ENCODE measurements at regions not wholly inside any gene's neighbourhood (a gene's known extent, or its start where the extent isn't known, plus 50 kb on each side); places are given as distances from the start of the nearest gene placed in this dataset.

- Mint-ChIP-seq H3K4me1 (no peaks in the 10 kb centered on the region), H3K9me3 (peaks cover 0 to 1% of the 10 kb centered on the region in 2 donors), H3K4me3 (no peak overlapping the region), H3K27me3 (ENCODE audit: low read depth in 2 of 2) (peaks cover 0 to 2% of the 10 kb centered on the region in 2 donors), H3K27ac (no peak overlapping the region), H3K36me3 (no peaks in the 10 kb centered on the region)
- Histone ChIP-seq H3K27ac (ENCODE audit: low read length) (no peak overlapping the region), H3K9me3 (ENCODE audit: control insufficient read depth, insufficient read depth, low read length) (no peaks in the 10 kb centered on the region), H3K36me3 (ENCODE audit: control insufficient read depth, insufficient read depth, low read length) (no peaks in the 10 kb centered on the region), H3K4me3 (ENCODE audit: low read length) (no peak overlapping the region), H3K4me1 (ENCODE audit: control insufficient read depth, insufficient read depth, low read length) (no peaks in the 10 kb centered on the region), H3K27me3 (ENCODE audit: control insufficient read depth, insufficient read depth, low read length) (no peaks in the 10 kb centered on the region)
- DNase-seq: no peak
- intact Hi-C loops (cut with micrococcal nuclease): no loop called here
- TF ChIP-seq, protein P1, sequence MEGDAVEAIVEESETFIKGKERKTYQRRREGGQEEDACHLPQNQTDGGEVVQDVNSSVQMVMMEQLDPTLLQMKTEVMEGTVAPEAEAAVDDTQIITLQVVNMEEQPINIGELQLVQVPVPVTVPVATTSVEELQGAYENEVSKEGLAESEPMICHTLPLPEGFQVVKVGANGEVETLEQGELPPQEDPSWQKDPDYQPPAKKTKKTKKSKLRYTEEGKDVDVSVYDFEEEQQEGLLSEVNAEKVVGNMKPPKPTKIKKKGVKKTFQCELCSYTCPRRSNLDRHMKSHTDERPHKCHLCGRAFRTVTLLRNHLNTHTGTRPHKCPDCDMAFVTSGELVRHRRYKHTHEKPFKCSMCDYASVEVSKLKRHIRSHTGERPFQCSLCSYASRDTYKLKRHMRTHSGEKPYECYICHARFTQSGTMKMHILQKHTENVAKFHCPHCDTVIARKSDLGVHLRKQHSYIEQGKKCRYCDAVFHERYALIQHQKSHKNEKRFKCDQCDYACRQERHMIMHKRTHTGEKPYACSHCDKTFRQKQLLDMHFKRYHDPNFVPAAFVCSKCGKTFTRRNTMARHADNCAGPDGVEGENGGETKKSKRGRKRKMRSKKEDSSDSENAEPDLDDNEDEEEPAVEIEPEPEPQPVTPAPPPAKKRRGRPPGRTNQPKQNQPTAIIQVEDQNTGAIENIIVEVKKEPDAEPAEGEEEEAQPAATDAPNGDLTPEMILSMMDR (IDR thresholded peaks at IDR 0.05): no peak
- 82% methylated on average over 4 of the region's 4 CpGs for WGBS (ENCODE audit: insufficient coverage)
- no peak for ATAC-seq
Measured at GRCh38 chr21:30957010-30957409, 75.6 kb upstream of the KRTAP11-1 start.

GRCh38 chr21:30953605-30954004 lies 72.2 kb upstream of the KRTAP11-1 start:
- no peaks in the 10 kb centered on the region for H3K27me3 Mint-ChIP-seq (ENCODE audit: low read depth in 2 of 2)
- no peak overlapping the region for H3K4me3 Mint-ChIP-seq
- intact Hi-C loops (cut with micrococcal nuclease): no loop called here
- H3K4me1 ChIP-seq (ENCODE audit: control insufficient read depth, insufficient read depth, low read length): no peaks in the 10 kb centered on the region
- ATAC-seq (no peak), DNase-seq (no peak)
- no peak overlapping the region for H3K27ac Mint-ChIP-seq
- H3K9me3 ChIP-seq (ENCODE audit: control insufficient read depth, insufficient read depth, low read length): no peaks in the 10 kb centered on the region
- no peaks in the 10 kb centered on the region for H3K36me3 ChIP-seq (ENCODE audit: control insufficient read depth, insufficient read depth, low read length)
- H3K4me3 ChIP-seq (ENCODE audit: low read length): no peak overlapping the region
- H3K27ac ChIP-seq (ENCODE audit: low read length): no peak overlapping the region
- TF ChIP-seq, protein P1 (IDR thresholded peaks at IDR 0.05): no peak
- no peaks in the 10 kb centered on the region for H3K9me3 Mint-ChIP-seq
- H3K4me1 Mint-ChIP-seq: no peaks in the 10 kb centered on the region
- 79% methylated on average over 2 of the region's 2 CpGs for whole genome bisulfite sequencing (ENCODE audit: insufficient coverage)
- no peaks in the 10 kb centered on the region for H3K27me3 ChIP-seq (ENCODE audit: control insufficient read depth, insufficient read depth, low read length)
- H3K36me3 Mint-ChIP-seq: no peaks in the 10 kb centered on the region

GRCh38 chr21:30947141-30947540 lies 65.8 kb upstream of the KRTAP11-1 start:
- no peak overlapping the region for H3K4me3 ChIP-seq (ENCODE audit: low read length)
- H3K27me3 ChIP-seq (ENCODE audit: control insufficient read depth, insufficient read depth, low read length): no peaks in the 10 kb centered on the region
- no peaks in the 10 kb centered on the region for H3K36me3 ChIP-seq (ENCODE audit: control insufficient read depth, insufficient read depth, low read length)
- 84% methylated on average over 5 of the region's 5 CpGs for WGBS (ENCODE audit: insufficient coverage)
- no peak overlapping the region for H3K4me3 Mint-ChIP-seq
- TF ChIP-seq, protein P1 (IDR thresholded peaks at IDR 0.05): no peak
- H3K4me1 ChIP-seq (ENCODE audit: control insufficient read depth, insufficient read depth, low read length): no peaks in the 10 kb centered on the region
- H3K27me3 Mint-ChIP-seq (ENCODE audit: low read depth in 2 of 2): no peaks in the 10 kb centered on the region
- no peaks in the 10 kb centered on the region for H3K9me3 Mint-ChIP-seq
- ATAC-seq (no peak), DNase-seq (no peak)
- no peak overlapping the region for H3K27ac ChIP-seq (ENCODE audit: low read length)
- no peaks in the 10 kb centered on the region for H3K36me3 Mint-ChIP-seq
- no peaks in the 10 kb centered on the region for H3K4me1 Mint-ChIP-seq
- intact Hi-C loops (cut with micrococcal nuclease): no loop called here
- no peak overlapping the region for H3K27ac Mint-ChIP-seq
- no peaks in the 10 kb centered on the region for H3K9me3 ChIP-seq (ENCODE audit: control insufficient read depth, insufficient read depth, low read length)

GRCh38 chr21:30943920-30944319 lies 62.5 kb upstream of the KRTAP11-1 start:
- no peak overlapping the region for H3K27ac Mint-ChIP-seq
- no peaks in the 10 kb centered on the region for H3K27me3 ChIP-seq (ENCODE audit: control insufficient read depth, insufficient read depth, low read length)
- no peak overlapping the region for H3K27ac ChIP-seq (ENCODE audit: low read length)
- 70% methylated on average over 4 of the region's 5 CpGs for WGBS (ENCODE audit: insufficient coverage)
- H3K36me3 ChIP-seq (ENCODE audit: control insufficient read depth, insufficient read depth, low read length): no peaks in the 10 kb centered on the region
- no peaks in the 10 kb centered on the region for H3K9me3 Mint-ChIP-seq
- DNase-seq (no peak), ATAC-seq (no peak)
- no peaks in the 10 kb centered on the region for H3K4me1 Mint-ChIP-seq
- TF ChIP-seq, protein P1 (IDR thresholded peaks at IDR 0.05): no peak
- H3K4me1 ChIP-seq (ENCODE audit: control insufficient read depth, insufficient read depth, low read length): no peaks in the 10 kb centered on the region
- H3K4me3 ChIP-seq (ENCODE audit: low read length): no peak overlapping the region
- intact Hi-C loops (cut with micrococcal nuclease): no loop called here
- no peak overlapping the region for H3K4me3 Mint-ChIP-seq
- no peaks in the 10 kb centered on the region for H3K27me3 Mint-ChIP-seq (ENCODE audit: low read depth in 2 of 2)
- H3K9me3 ChIP-seq (ENCODE audit: control insufficient read depth, insufficient read depth, low read length): no peaks in the 10 kb centered on the region
- no peaks in the 10 kb centered on the region for H3K36me3 Mint-ChIP-seq
